Testis (tissue), 2 donors: ENCODE measurements at regions not wholly inside any gene's neighbourhood (a gene's known extent, or its start where the extent isn't known, plus 50 kb on each side); places are given as distances from the start of the nearest gene placed in this dataset.
"Not testable (repeated sequence)": the region's sequence is repeated elsewhere in the genome, so short reads cannot be mapped to it uniquely, and the experiment has no call there.

ENCODE experiments used
- DNase-seq: peaks from one replicate; pipeline ENCODE4 v3.0.0-alpha.2; 2019
- H3K27ac ChIP-seq, 2 donors: fragments of 200-600 bp; sonication (generic); one replicate each; pipeline ENCODE4 v1.5.1; 2019
- H3K27me3 ChIP-seq: fragments of 200-600 bp; sonication (generic); one replicate; pipeline ENCODE4 v1.5.1; 2019
- H3K36me3 ChIP-seq: fragments of 200-600 bp; sonication (generic); one replicate; pipeline ENCODE4 v1.5.1; 2017; ENCODE audit warnings: low read depth; ENCODE audit errors: missing control alignments
- H3K4me1 ChIP-seq: fragments of 200-600 bp; sonication (generic); one replicate; pipeline ENCODE4 v1.5.1; 2019
- H3K4me3 ChIP-seq, 2 donors: fragments of 200-600 bp; sonication (generic); one replicate each; pipeline ENCODE4 v1.5.1; 2017 to 2019
- H3K9me3 ChIP-seq: fragments of 200-600 bp; sonication (generic); one replicate; pipeline ENCODE4 v1.5.1; 2017
- POLR2A ChIP-seq: fragments of 450-650 bp; IDR thresholded peaks from one replicate; pipeline ENCODE4 v1.6.1; 2017; ENCODE audit warnings: antibody characterized with exemption, mild to moderate bottlenecking, moderate library complexity
- WGBS, 2 donors: methylation state at CpG; one replicate each; pipeline ENCODE4 v1.1.5; 2018; 5-methylcytosine and 5-hydroxymethylcytosine counted together
- intact Hi-C: fragments of 100-400 bp; cut with DNase I; formaldehyde crosslinking; loops from one replicate; pipeline ENCODE4 v1.15.1; 2023; ENCODE audit warnings: low total_unique reads
- TF ChIP-seq, protein P1 (sequence below), 3 experiments: fragments of 450-650 bp in 2 of 3; fragments of 200-600 bp in 1 of 3; sonication (generic) in 1 of 3; IDR thresholded peaks; one replicate each; pipeline ENCODE4 v1.5.1; 2016 to 2019; ENCODE audit warnings: antibody characterized with exemption in 3 of 3, mild to moderate bottlenecking in 2 of 3, moderate library complexity in 1 of 3

DNA sequence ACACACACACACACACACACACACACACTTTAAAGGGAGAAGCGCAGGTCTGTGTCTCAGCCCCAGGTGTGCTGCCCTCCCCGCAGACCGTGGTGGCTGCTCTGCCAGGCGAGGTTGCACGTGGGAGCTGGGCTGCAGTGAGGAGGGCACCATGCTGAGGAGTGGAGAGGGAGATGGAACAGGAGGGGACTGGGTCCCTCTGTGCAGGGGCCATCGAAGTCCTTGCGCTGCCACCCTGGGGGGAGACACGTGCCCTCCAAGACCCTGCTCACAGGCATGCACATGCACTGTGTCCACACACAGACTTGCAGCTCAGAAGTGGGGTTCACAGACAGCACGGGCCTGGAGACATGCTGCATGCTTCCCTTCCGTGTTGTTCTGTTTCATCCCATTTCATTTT lies 65.5 kb upstream of the HGFAC start:
- Histone ChIP-seq H3K27ac (no peak overlapping the region), H3K4me3 (no peak overlapping the region), H3K4me1 (no peaks in the 10 kb centered on the region), H3K36me3 (no peaks in the 10 kb centered on the region), H3K9me3 (no peaks in the 10 kb centered on the region), H3K27me3 (no peaks in the 10 kb centered on the region)
- DNase-seq = no peak
- WGBS, 2 donors = 91 to 95% methylated on average over 10 of the region's 10 CpGs
- no peak for TF ChIP-seq POLR2A
- TF ChIP-seq, protein P1, sequence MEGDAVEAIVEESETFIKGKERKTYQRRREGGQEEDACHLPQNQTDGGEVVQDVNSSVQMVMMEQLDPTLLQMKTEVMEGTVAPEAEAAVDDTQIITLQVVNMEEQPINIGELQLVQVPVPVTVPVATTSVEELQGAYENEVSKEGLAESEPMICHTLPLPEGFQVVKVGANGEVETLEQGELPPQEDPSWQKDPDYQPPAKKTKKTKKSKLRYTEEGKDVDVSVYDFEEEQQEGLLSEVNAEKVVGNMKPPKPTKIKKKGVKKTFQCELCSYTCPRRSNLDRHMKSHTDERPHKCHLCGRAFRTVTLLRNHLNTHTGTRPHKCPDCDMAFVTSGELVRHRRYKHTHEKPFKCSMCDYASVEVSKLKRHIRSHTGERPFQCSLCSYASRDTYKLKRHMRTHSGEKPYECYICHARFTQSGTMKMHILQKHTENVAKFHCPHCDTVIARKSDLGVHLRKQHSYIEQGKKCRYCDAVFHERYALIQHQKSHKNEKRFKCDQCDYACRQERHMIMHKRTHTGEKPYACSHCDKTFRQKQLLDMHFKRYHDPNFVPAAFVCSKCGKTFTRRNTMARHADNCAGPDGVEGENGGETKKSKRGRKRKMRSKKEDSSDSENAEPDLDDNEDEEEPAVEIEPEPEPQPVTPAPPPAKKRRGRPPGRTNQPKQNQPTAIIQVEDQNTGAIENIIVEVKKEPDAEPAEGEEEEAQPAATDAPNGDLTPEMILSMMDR (IDR thresholded peaks at IDR 0.05) = no peak
- intact Hi-C loops = no loop called here

DNA sequence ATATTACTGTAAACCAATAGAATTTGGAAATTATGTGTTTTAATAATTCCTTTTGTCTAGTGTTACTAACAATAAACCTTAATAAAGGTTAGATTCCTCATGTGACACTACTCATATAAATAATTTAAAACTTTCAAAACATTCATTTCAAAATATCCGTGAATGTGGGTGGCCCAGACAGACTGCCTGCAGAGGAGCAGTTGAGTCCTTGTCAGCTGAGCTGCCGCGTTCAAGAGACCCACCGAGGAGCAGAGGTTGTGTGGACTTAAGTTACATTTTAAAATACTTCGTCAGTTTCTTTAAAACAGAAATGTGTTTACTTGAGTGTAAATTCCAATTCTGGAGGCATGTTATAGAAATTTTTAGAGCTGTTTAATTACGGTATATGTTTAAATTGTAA lies 64.2 kb upstream of the HGFAC start:
- no peaks in the 10 kb centered on the region for H3K27me3 ChIP-seq
- intact Hi-C loops = no loop called here
- no peak overlapping the region for H3K27ac ChIP-seq
- DNase-seq = no peak
- 93 to 99% methylated on average over 6 of the region's 6 CpGs for WGBS, 2 donors
- H3K9me3 ChIP-seq = no peaks in the 10 kb centered on the region
- no peaks in the 10 kb centered on the region for H3K4me1 ChIP-seq
- TF ChIP-seq POLR2A = no peak
- TF ChIP-seq, protein P1 (IDR thresholded peaks at IDR 0.05) = no peak
- H3K4me3 ChIP-seq = no peak overlapping the region
- no peaks in the 10 kb centered on the region for H3K36me3 ChIP-seq

DNA sequence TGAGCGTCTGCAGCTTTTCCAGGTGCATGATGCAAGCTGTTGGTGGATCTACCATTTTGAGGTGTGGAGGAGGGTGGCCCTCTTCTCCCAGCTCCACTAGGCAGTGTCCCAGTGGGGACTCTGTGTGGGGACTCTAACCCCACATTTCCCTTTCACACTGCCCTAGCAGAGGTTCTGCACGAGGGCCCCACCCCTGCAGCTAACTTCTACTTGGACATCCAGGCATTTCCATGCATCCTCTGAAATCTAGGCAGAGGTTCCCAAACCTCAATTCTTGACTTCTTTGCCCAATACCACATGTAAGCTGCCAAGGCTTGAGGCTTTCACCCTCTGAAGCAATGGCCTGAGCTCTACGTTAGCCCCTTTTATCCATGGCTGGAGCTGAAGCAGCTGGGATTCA lies 61.4 kb upstream of the HGFAC start:
- H3K36me3 ChIP-seq, intact Hi-C loops, H3K9me3 ChIP-seq, DNase-seq, H3K27me3 ChIP-seq, H3K4me1 ChIP-seq, H3K4me3 ChIP-seq, H3K27ac ChIP-seq: not testable (repeated sequence)
- 92 to 100% methylated on average over 3 of the region's 3 CpGs for WGBS, 2 donors

DNA sequence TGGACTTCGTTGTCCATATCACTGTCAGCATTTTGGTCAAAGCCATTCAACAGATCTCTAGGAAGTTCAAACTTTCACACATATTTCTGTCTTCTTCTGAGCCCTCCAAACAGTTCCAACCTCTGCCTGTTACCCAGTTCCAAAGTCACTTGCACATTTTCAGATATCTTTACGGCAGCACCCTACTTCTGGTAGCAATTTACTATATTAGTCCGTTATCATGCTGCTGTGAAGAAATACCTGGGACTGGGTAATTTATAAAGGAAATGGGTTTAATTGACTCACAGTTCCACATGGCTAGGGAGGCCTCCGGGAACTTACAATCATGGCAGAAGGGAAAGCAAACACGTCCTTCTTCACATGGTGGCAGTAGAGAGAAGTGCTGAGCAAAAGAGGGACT lies 60.6 kb upstream of the HGFAC start:
- DNase-seq, H3K9me3 ChIP-seq, H3K27ac ChIP-seq, H3K27me3 ChIP-seq, intact Hi-C loops, H3K4me3 ChIP-seq, H3K4me1 ChIP-seq, H3K36me3 ChIP-seq: not testable (repeated sequence)
- WGBS, 2 donors = 74 to 84% methylated on average over 5 of the region's 5 CpGs

DNA sequence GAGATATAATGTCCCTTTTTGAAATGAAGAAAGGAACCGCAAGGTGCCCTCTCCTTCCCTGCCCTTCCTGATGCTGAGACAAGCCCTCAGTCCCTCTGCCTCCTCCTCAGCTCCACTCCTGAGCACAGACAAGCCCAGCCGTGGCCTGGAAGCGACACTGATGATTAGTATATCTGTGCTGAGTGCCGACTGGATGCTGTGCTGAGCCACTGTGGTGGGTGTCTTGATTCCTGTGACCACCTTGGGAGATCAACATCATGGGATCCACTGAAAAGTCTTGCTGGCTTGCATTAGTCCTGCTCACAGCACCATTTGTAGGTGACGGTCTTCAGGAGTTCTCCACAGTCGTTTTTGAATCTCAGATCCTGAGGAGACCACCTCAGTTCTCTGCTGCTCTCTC lies 59.5 kb upstream of the HGFAC start:
- DNase-seq = no peak
- Histone ChIP-seq H3K9me3 (no peaks in the 10 kb centered on the region), H3K4me3 (no peak overlapping the region), H3K36me3 (no peaks in the 10 kb centered on the region), H3K4me1 (no peaks in the 10 kb centered on the region), H3K27me3 (no peaks in the 10 kb centered on the region), H3K27ac (no peak overlapping the region)
- intact Hi-C loops = no loop called here
- TF ChIP-seq POLR2A = no peak
- TF ChIP-seq, protein P1 (IDR thresholded peaks at IDR 0.05) = no peak
- WGBS, 2 donors = 92 to 93% methylated on average over 6 of the region's 6 CpGs

DNA sequence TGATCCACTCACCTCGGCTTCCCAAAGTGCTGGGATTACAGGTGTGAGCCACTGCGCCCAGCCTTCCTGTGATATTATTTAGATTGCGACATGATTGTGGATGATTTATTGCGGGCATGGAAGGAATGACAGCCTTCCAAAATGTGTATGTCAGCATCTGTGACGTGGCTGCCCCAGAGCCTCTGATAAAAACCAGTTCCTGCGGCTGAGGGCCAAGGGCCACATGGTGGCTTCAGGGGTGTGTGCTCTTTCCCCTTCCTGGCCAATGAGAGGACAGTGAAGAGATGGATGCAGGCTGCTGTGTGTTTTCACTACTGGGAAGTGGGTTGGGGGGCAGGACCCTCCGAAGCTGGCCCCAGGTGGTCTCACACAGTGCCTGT lies 57.4 kb upstream of the HGFAC start:
- no peaks in the 10 kb centered on the region for H3K27me3 ChIP-seq
- no peaks in the 10 kb centered on the region for H3K9me3 ChIP-seq
- 88 to 90% methylated on average over 7 of the region's 7 CpGs for WGBS, 2 donors
- no peaks in the 10 kb centered on the region for H3K36me3 ChIP-seq
- H3K4me3 ChIP-seq = no peak overlapping the region
- no peak for DNase-seq
- peaks cover 4% of the 10 kb centered on the region for H3K4me1 ChIP-seq
- H3K27ac ChIP-seq = no peak overlapping the region
- intact Hi-C loops = no loop called here
- TF ChIP-seq, protein P1 (IDR thresholded peaks at IDR 0.05) = no peak
- no peak for TF ChIP-seq POLR2A
